IPS-NIHi11 (cell line): ENCODE measurements at regions not wholly inside any gene's neighbourhood (a gene's known extent, or its start where the extent isn't known, plus 50 kb on each side); places are given as distances from the start of the nearest gene placed in this dataset.
A peak's percentile ranks its signal among the peaks of the same experiment; 100 is the strongest.
"Not testable (repeated sequence)": the region's sequence is repeated elsewhere in the genome, so short reads cannot be mapped to it uniquely, and the experiment has no call there.

Experiments
- DNase-seq: peaks from one replicate; pipeline ENCODE4 v3.0.0; 2012; ENCODE audit warnings: mixed read lengths, low spot score

- no peak for DNase-seq
Observed at GRCh38 chr18:66867653-66868052, 263.8 kb upstream of the CDH19 start.

GRCh38 chr18:66866427-66866940, 262.6 kb upstream of the CDH19 start:
- not testable (repeated sequence) for DNase-seq

GRCh38 chr18:66838340-66838987, 234.6 kb upstream of the CDH19 start:
- DNase-seq = no peak

- DNase-seq = no peak
Observed at GRCh38 chr18:66833646-66834045, 229.8 kb upstream of the CDH19 start.

DNA sequence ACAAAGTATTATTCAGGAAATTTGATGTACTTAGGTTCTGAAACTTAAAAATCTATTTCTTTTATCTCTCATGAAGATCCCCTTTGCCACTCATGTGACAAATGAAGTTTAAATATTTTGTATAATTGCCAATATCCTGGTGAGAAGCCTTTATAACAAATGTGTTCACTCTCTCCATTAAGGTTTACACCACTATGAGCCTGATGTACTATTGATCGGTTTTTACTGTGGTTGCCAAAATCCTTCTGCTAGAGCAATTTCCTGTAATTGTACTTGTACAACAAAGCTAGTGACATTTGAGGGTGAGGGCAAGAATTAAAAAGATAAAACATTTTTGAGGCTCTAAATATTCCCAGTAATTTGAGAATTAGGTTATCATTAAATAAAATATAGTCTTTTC, 222.3 kb upstream of the CDH19 start:
- DNase-seq = no peak

- DNase-seq = no peak
Observed at GRCh38 chr18:66825347-66825746, 221.5 kb upstream of the CDH19 start.

GRCh38 chr18:66819235-66819634, 215.3 kb upstream of the CDH19 start:
- no peak for DNase-seq

DNA sequence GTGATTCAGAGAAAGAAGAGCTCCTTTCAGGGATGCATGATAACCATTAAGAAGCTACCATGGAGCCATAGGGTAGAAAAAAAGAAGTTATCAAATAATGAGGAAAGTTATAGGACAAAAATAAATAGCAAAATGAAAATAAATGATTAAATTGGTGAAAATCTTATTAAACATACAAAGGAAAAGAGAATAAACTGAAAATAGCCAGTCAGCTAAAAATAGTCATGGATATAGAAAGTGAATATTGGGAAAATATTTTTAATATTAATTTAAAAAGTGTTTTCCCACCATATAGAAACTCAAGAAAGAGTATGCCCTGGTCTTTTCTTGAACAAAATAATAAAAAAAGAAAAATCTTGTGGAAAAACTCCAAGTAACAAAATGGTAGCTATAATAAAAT, 209.2 kb upstream of the CDH19 start:
- DNase-seq = no peak

DNA sequence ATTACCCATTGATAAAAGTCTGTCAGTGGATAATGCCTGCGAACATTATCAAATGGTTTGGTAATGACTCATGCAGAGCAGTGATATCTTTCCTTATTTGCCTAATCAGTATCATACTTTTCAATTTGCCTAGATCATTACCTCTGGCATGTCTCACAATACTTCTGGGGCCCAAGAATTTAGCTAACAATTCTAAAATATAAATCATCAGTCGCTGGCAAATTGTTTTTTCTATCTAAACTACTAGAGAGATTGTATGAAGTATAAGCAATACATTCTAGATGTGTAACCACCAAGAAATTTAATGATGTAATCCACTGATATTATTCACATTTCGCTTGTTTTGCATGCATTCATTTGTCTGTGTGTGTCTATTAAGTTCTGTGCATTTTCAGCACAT, 191.2 kb upstream of the CDH19 start:
- DNase-seq = no peak

GRCh38 chr18:66792466-66792865, 188.6 kb upstream of the CDH19 start:
- no peak for DNase-seq

DNA sequence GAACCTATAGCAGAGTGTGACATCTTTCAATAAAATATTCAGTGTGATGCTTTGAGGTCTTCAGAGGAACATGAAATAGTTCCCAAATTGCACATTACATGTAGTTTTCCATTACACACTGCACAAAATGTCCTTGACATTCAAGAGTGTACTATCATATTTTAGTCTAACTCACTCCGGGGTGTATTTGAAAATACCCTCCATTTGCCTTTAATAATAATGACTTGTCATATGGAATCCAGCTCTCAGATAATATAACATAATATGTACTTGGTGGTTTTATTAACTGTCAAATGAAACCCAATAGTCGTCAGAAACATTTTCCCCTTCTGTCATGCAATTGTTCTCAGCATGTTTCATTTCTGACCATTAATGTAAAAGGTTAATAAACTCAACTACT, 176.7 kb upstream of the CDH19 start:
- no peak for DNase-seq

GRCh38 chr18:66778048-66778447, 174.2 kb upstream of the CDH19 start:
- no peak for DNase-seq

DNA sequence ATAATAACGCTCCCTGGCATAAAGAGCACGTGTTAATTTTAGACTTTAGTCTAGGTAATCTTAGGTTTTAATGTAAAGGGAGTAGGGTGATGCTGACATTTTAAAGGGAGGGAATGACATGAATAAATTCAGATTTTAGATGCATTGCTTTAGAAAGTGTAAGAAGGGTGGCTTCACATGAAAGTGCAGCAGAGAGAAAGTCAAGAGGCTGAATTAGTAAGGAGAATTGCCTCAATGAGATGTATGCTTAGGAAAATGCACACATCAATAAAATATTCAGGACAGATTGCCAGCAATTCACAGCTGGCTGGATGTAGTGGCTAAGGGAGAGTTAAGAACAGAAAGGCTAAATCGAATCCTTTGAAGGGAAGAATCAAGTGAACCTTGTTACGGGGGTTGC, 165.5 kb upstream of the CDH19 start:
- DNase-seq = no peak

GRCh38 chr18:66764230-66764629, 160.3 kb upstream of the CDH19 start:
- no peak for DNase-seq

GRCh38 chr18:66761166-66761565, 157.3 kb upstream of the CDH19 start:
- no peak for DNase-seq

DNA sequence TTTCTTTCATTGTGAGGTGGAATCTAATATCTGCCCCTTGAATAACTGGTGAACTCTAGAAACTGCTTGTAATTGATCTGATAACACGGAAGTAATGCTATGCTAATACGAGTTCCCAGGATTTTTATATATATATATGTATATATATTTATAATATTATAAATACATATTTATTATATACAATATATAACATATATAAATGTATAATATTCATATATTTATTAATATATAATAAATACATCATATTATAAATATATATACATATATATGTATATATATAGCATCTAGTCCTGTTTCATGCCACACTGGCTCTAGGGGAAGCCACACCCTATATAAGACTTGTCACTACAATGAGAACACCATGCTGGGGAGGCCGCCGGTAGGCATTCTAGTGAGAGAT, 156.7 kb upstream of the CDH19 start:
- DNase-seq = no peak

DNA sequence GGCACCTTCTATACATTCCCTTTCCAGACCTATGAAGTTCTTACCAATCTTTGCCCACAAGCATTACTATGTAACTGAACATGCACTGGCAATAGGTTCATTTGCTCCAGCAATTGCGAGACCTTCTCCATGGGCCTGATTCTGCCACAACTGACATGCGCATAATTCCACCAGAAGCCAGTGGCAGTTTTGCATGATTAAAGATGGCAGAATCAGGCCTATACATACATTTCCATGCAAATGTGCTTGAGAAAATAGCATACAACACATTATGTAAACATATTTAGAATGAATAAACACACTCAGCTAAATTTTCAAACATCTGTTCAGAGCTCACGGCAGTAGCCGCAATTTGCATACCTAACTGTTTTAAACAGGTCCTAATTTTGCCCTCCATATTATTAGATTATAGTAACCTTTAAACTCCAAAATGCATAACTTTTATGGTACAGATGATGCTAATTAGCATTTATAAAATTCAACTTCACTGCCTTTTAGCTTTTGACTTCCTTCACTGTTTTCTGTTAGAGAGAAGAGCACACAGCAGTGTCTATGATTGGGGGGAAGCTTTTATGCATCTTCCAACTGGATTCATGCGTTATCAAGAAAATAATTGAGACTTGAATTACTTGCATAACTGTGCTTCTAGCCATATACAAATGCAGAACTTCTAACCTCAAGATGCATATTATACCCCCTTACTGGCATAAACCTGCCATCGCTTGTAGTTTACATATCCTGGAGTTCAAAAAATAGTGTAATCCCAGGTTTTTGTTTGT, 155.3 kb upstream of the CDH19 start:
- DNase-seq = no peak

DNA sequence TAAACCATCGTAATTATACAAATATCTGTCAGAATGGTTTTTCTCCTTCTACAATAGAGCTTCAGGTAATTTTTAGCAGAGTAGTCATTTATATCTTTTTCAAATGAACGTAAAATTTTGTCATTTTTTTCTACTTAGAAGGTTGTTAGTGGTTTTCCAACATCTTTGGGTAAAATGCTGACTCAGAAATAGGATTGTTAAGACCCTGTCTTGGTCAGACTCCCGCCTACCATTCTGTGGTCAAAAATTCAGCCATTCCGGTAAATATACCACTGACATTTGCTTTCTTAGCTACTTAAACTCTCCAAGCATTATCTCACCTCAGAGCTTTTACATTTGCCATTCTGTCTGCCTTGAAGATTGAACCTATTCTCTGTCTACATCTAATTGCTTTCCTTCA, 154.1 kb upstream of the CDH19 start:
- DNase-seq = no peak

DNA sequence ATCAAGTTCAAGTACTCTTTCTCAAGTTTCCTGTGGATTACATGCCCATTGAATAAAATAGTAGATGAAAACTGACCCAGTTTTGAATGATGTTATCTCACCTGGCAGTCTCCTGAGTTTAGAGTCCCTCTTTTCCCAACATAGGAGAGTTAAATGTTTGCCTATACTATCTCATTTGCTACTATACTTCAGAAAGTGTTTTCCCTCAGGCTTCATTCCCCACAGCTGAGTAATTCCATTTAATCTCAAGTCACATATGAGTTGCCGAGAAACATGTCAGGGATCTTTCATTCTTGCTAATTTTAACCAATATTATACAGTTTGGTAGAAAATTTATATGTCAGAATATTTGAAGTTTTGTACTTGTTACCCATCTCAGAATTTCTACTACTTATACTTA, 150.4 kb upstream of the CDH19 start:
- DNase-seq = no peak

- no peak for DNase-seq
Observed at GRCh38 chr18:66752733-66753132, 148.8 kb upstream of the CDH19 start.

- no peak for DNase-seq
Observed at GRCh38 chr18:66749481-66750035, 145.7 kb upstream of the CDH19 start.

GRCh38 chr18:66749030-66749429, 145.1 kb upstream of the CDH19 start:
- DNase-seq = peak; percentile 17

DNA sequence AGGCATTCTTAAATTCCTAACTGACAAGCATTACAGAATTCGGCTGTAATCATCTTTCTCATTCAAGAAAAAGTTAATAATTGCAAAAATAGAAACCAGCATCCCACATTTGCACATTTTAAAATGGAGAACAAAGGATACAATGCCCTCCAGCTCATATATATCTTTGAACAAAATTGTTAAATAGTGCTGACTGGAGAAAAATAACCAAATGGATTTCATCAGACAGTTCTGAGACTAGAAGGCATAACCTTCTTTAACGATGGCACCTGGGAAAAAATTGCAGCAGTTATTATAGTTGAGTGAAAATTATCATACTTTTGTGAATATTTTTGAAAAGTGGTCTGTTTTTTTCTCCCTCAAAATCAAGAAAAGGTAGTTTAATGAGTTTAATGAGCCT, 138.9 kb upstream of the CDH19 start:
- DNase-seq = no peak
